Panc1 (cell line): ENCODE measurements at regions not wholly inside any gene's neighbourhood (a gene's known extent, or its start where the extent isn't known, plus 50 kb on each side); places are given as distances from the start of the nearest gene placed in this dataset.

ENCODE experiments used
- ATAC-seq: fragments of 200-7000 bp; cut with Tn5 transposase; 2 replicates; pipeline ENCODE4 v1.9.1; 2020; ENCODE audit warnings: mild to moderate bottlenecking, moderate library complexity
- BruUV-seq: library from RNA; stranded (reverse); fragments of 400-500 nt; replicated peaks from 2 replicates; lab custom pipeline; 2021; lab: Mats Ljungman, UMichigan
- CTCF ChIA-PET: fragments of 300-600 bp; sonication (Branson Sonifier 250); formaldehyde crosslinking; loops from one replicate; lab custom pipeline; 2022; ENCODE audit warnings: antibody characterized with exemption; lab: Charles Lee
- POLR2A ChIA-PET: fragments of 300-600 bp; sonication (Branson Sonifier 250); formaldehyde crosslinking; loops from one replicate; lab custom pipeline; 2022; ENCODE audit warnings: antibody characterized with exemption; lab: Charles Lee
- DNase-seq: peaks from one replicate; pipeline ENCODE4 v3.0.0-alpha.2; 2010; ENCODE audit warnings: low read depth, low spot score
- H3K27ac ChIP-seq: 2 replicates; pipeline ENCODE4 v1.5.1; 2011; ENCODE audit warnings: mild to moderate bottlenecking, low read length, inconsistent platforms
- H3K27me3 ChIP-seq: fragments of 200-500 bp; sonication (Bioruptor generic); 2 replicates; pipeline ENCODE4 v1.6.0; 2014; ENCODE audit warnings: low read length, inconsistent platforms; ENCODE audit not compliant: control insufficient read depth, insufficient read depth
- H3K36me3 ChIP-seq: fragments of 200-500 bp; sonication (Bioruptor generic); 2 replicates; pipeline ENCODE4 v1.5.1; 2014; ENCODE audit warnings: inconsistent platforms, mild to moderate bottlenecking, low read length, moderate library complexity; ENCODE audit not compliant: control insufficient read depth, insufficient read depth
- H3K4me1 ChIP-seq: 2 replicates; pipeline ENCODE4 v1.5.1; 2011; ENCODE audit warnings: inconsistent platforms, mild to moderate bottlenecking, low read length, moderate library complexity; ENCODE audit not compliant: control insufficient read depth, insufficient read depth
- H3K4me3 ChIP-seq, 2 experiments: 2 replicates each; pipeline ENCODE4 v1.5.1; 2011 to 2012; ENCODE audit warnings: low read depth in 2 of 2, low read length in 2 of 2, mild to moderate bottlenecking in 2 of 2, inconsistent platforms in 1 of 2, moderate library complexity in 1 of 2
- H3K9me3 ChIP-seq: fragments of 200-500 bp; sonication (Bioruptor generic); 2 replicates; pipeline ENCODE4 v1.5.1; 2014; ENCODE audit warnings: low read depth, mild to moderate bottlenecking, inconsistent platforms, low read length, moderate library complexity; ENCODE audit not compliant: control insufficient read depth, insufficient read depth
- SIN3A ChIP-seq: IDR thresholded peaks from 2 replicates; pipeline ENCODE4 v1.6.1; 2012; ENCODE audit warnings: low read depth, mild to moderate bottlenecking, low read length, moderate library complexity, borderline replicate concordance; ENCODE audit not compliant: insufficient read depth
- TCF7L2 ChIP-seq: IDR thresholded peaks from 2 replicates; pipeline ENCODE4 v1.6.1; 2011; ENCODE audit warnings: mild to moderate bottlenecking, low read depth, low read length, inconsistent platforms
- in situ Hi-C: cut with HindIII; loops from 2 replicates; pipeline ENCODE4 v1.10.0; 2016; ENCODE audit warnings: low sequenced_read_pairs, low pct_unique_long_range_greater_than_20kb
- intact Hi-C: fragments of 100-400 bp; cut with micrococcal nuclease; formaldehyde crosslinking; loops from one replicate; pipeline ENCODE4 v1.10.0; 2022; ENCODE audit not compliant: unreplicated experiment
- TF ChIP-seq, protein P1 (sequence below), 2 experiments: IDR thresholded peaks; 2 replicates each; pipeline ENCODE4 v1.6.1; 2011 to 2012; ENCODE audit warnings: low read depth in 2 of 2, control low read depth in 1 of 2, low read length in 1 of 2, mild to moderate bottlenecking in 1 of 2, moderate library complexity in 1 of 2; ENCODE audit not compliant: insufficient read depth in 1 of 2
- TF ChIP-seq, protein P2 (sequence below): fragments of 450-650 bp; IDR thresholded peaks from 2 replicates; pipeline ENCODE4 v1.5.1; 2017; ENCODE audit warnings: mild to moderate bottlenecking

DNA sequence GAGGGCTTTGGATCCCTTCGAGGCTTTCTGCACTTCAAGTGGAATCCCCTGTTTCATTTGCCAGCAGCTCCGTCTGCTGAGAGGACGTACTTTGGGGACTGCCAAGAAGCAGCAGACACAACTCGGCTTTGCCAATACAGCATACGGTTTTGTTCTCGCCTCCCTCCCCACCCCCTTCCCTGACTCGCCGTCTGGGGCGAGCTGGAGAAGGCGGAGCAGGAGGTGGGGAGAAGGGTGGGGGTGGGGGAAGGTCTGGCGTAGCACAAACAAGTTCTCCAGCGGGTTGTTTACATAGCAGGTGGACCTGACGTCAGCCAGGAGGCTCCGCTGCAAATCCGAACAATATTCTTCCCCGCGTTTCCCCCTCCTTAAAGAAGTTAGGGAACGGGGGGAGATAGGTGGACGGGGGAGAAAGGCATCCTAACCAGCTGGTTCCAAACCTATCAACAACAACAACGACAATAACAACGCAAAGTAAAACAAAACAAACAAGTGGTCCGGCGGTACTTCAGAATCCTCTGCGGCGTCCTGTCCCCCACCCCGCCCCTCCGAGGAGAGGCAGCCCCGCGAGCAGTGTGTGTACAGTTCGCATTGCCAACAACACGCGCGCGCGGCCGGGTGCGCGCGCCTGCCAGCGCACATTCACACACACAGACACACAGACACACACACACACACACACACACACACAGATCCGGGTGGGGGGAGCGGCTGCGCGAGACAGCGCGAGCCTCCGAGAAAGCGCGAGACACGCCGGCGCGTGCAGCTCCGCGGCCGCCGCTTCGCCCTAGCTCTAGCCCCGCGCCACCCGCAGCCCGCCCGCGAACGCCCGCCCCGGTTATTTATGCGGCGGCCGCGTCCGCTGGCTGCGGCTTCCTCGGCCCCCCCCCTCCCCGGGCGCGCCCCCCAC, 167.0 kb upstream of the PPP1R3A start:
- in situ Hi-C loops, result no loop called here
- peaks cover 16% of the 10 kb centered on the region for H3K27me3 ChIP-seq
- CTCF ChIA-PET, result interaction anchor here (0.6 kb wide), 1 partner anchor 113 kb away, joined by 7 read pairs; no protein-coding TSS in a partner anchor

DNA sequence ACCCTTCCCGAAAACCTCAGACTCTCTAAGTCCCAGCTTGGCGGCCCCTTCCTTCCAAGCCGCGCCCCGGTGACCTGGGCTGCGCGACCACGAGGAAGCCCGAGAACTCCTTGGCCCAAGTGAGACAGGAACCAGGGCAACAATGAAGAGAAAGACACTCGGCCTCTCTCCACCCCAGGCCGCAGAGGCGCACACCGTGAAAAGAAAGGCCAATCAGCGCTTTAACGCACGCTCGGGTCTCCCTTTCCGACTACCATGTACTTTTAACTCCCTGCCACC, 166.4 kb upstream of the PPP1R3A start:
- Histone ChIP-seq H3K27me3 (peaks cover 16% of the 10 kb centered on the region), H3K9me3 (no peaks in the 10 kb centered on the region), H3K4me1 (peaks cover 10% of the 10 kb centered on the region; the same call in 1 of the 2 replicates), H3K4me3 (peak overlapping the region; percentile 46 to 70), H3K36me3 (no peaks in the 10 kb centered on the region), H3K27ac (no peak overlapping the region)
- no TSS peak for BruUV-seq
- ATAC-seq, result peak; percentile 33
- TF ChIP-seq, protein P1, sequence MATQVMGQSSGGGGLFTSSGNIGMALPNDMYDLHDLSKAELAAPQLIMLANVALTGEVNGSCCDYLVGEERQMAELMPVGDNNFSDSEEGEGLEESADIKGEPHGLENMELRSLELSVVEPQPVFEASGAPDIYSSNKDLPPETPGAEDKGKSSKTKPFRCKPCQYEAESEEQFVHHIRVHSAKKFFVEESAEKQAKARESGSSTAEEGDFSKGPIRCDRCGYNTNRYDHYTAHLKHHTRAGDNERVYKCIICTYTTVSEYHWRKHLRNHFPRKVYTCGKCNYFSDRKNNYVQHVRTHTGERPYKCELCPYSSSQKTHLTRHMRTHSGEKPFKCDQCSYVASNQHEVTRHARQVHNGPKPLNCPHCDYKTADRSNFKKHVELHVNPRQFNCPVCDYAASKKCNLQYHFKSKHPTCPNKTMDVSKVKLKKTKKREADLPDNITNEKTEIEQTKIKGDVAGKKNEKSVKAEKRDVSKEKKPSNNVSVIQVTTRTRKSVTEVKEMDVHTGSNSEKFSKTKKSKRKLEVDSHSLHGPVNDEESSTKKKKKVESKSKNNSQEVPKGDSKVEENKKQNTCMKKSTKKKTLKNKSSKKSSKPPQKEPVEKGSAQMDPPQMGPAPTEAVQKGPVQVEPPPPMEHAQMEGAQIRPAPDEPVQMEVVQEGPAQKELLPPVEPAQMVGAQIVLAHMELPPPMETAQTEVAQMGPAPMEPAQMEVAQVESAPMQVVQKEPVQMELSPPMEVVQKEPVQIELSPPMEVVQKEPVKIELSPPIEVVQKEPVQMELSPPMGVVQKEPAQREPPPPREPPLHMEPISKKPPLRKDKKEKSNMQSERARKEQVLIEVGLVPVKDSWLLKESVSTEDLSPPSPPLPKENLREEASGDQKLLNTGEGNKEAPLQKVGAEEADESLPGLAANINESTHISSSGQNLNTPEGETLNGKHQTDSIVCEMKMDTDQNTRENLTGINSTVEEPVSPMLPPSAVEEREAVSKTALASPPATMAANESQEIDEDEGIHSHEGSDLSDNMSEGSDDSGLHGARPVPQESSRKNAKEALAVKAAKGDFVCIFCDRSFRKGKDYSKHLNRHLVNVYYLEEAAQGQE (IDR thresholded peaks at IDR 0.05; ENCODE audit: insufficient read depth in 1 of 2, low read depth in 2 of 2, low read length in 1 of 2), result no peak
- TF ChIP-seq TCF7L2 (no peak; the same call in 1 of the 2 replicates), SIN3A (no peak)
- TF ChIP-seq, protein P2, sequence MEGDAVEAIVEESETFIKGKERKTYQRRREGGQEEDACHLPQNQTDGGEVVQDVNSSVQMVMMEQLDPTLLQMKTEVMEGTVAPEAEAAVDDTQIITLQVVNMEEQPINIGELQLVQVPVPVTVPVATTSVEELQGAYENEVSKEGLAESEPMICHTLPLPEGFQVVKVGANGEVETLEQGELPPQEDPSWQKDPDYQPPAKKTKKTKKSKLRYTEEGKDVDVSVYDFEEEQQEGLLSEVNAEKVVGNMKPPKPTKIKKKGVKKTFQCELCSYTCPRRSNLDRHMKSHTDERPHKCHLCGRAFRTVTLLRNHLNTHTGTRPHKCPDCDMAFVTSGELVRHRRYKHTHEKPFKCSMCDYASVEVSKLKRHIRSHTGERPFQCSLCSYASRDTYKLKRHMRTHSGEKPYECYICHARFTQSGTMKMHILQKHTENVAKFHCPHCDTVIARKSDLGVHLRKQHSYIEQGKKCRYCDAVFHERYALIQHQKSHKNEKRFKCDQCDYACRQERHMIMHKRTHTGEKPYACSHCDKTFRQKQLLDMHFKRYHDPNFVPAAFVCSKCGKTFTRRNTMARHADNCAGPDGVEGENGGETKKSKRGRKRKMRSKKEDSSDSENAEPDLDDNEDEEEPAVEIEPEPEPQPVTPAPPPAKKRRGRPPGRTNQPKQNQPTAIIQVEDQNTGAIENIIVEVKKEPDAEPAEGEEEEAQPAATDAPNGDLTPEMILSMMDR, result no peak
- no peak for DNase-seq
- CTCF ChIA-PET, result interaction anchor here (0.6 kb wide), 1 partner anchor 114 kb away, joined by 7 read pairs; no protein-coding TSS in a partner anchor
- POLR2A ChIA-PET, result interaction anchor here (0.6 kb wide), 1 partner anchor 124 kb away, joined by 11 read pairs; no protein-coding TSS in a partner anchor
- intact Hi-C loops, result loop anchor here (10.0 kb wide), 1 partner anchor 1770 kb away; no protein-coding TSS in a partner anchor
- in situ Hi-C loops, result no loop called here

More for the DNA sequence above, 167.0 kb upstream of the PPP1R3A start:
- Histone ChIP-seq H3K27ac (no peak overlapping the region), H3K4me1 (peaks cover 10% of the 10 kb centered on the region; the same call in 1 of the 2 replicates), H3K4me3 (peak overlapping the region; percentile 46 to 70), H3K9me3 (no peaks in the 10 kb centered on the region), H3K36me3 (no peaks in the 10 kb centered on the region)
- ATAC-seq, result peak; percentile 62
- intact Hi-C loops, result loop anchor here (10.0 kb wide), 1 partner anchor 1769 kb away; no protein-coding TSS in a partner anchor
- no peak for DNase-seq
- TF ChIP-seq TCF7L2, result no peak
- no peak for TF ChIP-seq SIN3A
- TF ChIP-seq, protein P2, result no peak
- POLR2A ChIA-PET, result interaction anchor here (0.6 kb wide), 1 partner anchor 123 kb away, joined by 11 read pairs; no protein-coding TSS in a partner anchor
- no TSS peak for BruUV-seq
